Kidney tubule cell (primary cell): ENCODE measurements at regions not wholly inside any gene's neighbourhood (a gene's known extent, or its start where the extent isn't known, plus 50 kb on each side); places are given as distances from the start of the nearest gene placed in this dataset.

Source experiments
- DNase-seq: peaks from one replicate; pipeline ENCODE4 v3.0.0-alpha.2; 2018; ENCODE audit warnings: low spot score

DNA sequence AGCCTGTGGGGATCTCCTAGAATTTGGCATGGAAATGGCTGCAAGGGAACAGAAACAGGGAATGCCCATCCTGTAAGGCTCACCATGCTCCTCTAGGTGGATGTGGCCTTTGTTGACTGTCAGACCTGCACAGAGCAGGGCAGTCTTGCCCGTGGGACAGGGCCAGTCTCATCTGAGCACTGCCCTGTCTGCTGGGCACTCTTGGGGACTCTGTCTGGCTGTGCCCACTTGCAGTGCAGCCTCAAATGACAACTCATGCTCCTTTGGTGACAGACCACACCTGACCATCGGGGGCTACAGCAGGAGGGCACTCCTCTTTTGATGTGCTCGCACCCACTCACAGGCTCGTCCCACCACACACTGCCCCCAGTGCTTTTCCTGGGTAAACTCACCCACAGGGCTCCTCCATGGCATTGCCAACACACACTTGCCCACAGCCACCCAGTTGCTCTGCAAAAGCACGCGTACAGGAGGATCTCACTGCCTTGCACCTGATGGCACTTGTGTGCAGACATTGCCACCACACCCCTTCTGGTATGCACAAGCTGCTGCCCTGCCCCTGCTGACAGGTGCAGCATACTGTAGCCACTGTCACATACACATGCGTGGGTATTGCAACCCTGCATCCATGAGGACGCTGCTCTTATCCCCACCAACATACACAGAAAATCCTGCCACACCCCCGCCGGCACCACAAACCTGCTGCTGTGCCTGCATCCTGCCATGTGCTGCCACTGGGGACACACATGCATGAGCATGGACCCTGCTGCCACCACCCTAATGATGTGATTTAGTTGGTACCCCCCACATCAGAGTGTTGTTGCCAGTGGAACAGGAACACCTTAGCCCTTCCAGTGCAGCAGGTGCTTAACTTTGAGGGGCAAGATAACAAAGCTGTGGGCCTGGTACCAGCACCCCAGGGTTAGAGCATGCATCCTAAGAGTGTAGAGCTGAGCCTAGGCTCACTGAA is 100.1 kb upstream of the ARHGEF9 start:
- DNase-seq: no peak

DNA sequence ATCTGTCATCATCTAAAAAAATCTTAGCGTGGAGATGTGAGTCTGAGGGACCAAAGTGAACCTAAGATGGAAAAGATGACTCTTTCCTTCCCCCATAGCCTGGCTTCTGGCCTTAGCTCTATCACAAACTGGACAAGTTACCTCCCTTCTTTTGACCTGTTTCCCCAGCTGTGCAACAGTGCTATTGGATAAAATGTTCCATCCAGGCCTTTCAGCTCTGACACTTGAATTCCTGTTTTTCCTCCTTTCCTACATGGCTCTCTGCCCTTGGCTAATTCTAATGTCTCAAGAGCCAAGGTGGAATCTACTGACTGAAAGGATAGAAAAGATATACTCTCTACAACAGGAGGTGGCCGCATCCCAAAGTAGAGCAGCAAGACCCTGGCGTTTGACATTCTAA is 84.5 kb upstream of the ARHGEF9 start:
- no peak for DNase-seq

DNA sequence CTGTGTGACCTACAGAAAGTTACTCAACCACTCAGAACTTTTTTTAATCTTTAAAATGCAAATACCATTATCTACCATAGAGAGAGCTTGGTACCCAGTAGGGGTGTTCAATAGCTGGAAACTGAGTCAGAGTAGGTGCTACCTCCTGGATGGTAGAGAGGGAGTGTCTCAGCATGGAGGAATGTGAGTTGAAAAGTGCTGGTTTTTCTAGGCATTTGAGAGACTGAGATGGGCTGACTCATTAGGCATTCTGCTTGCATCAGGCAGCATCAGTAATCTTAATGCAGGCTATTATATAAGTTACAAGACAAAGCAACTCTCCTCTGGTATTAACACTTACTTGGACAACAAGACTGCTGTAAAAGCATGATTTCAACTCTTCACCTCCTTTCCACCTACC is 70.9 kb upstream of the ARHGEF9 start:
- peak; percentile 61 for DNase-seq

DNA sequence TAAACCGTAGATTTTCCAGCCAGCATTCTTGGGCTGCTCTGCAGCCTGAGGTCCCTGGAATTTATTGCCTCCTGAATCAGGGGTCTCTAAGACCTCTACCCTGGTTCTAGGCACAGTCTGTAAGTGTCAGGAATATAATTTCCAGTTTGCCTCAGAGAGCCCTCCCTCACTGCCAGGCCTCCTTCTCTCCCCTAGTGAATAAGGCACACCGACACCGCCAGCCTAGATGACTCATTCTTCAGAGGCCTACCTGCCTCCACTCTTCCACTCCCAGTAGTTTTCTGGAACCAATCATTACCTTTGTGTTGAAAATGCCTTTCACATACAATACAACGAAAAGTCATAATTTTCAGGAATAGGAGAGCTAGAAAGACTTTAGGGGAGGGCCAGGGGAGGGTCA is 50.3 kb upstream of the ARHGEF9 start:
- DNase-seq: no peak
